Esophagus squamous epithelium (tissue), 4 donors: ENCODE measurements at regions not wholly inside any gene's neighbourhood (a gene's known extent, or its start where the extent isn't known, plus 50 kb on each side); places are given as distances from the start of the nearest gene placed in this dataset.

Experiments used
- POLR2A ChIP-seq, 4 donors: fragments of 450-650 bp; IDR thresholded peaks; one replicate each; pipeline ENCODE4 v1.6.1; 2017; ENCODE audit warnings: antibody characterized with exemption in 4 of 4, mild to moderate bottlenecking in 4 of 4, moderate library complexity in 3 of 4
- TF ChIP-seq, protein P1 (sequence below), 6 experiments: fragments of 450-650 bp in 4 of 6; fragments of 200-600 bp in 2 of 6; sonication (generic) in 2 of 6; IDR thresholded peaks; one replicate each; pipeline ENCODE4 v1.5.1; 2016 to 2019; ENCODE audit warnings: antibody characterized with exemption in 6 of 6, mild to moderate bottlenecking in 4 of 6, moderate library complexity in 4 of 6

- TF ChIP-seq, protein P1, sequence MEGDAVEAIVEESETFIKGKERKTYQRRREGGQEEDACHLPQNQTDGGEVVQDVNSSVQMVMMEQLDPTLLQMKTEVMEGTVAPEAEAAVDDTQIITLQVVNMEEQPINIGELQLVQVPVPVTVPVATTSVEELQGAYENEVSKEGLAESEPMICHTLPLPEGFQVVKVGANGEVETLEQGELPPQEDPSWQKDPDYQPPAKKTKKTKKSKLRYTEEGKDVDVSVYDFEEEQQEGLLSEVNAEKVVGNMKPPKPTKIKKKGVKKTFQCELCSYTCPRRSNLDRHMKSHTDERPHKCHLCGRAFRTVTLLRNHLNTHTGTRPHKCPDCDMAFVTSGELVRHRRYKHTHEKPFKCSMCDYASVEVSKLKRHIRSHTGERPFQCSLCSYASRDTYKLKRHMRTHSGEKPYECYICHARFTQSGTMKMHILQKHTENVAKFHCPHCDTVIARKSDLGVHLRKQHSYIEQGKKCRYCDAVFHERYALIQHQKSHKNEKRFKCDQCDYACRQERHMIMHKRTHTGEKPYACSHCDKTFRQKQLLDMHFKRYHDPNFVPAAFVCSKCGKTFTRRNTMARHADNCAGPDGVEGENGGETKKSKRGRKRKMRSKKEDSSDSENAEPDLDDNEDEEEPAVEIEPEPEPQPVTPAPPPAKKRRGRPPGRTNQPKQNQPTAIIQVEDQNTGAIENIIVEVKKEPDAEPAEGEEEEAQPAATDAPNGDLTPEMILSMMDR (IDR thresholded peaks at IDR 0.05), result no peak
- no peak for TF ChIP-seq POLR2A (IDR thresholded peaks at IDR 0.05)
Measured at GRCh38 chr2:595141-595815, 81.9 kb downstream of the TMEM18 start.
